Neural progenitor cell (in vitro differentiated cells): ENCODE measurements at regions not wholly inside any gene's neighbourhood (a gene's known extent, or its start where the extent isn't known, plus 50 kb on each side); places are given as distances from the start of the nearest gene placed in this dataset.

Experiments used
- EZH2phosphoT487 ChIP-seq: fragments of 200-600 bp; sonication (generic); IDR thresholded peaks from 2 replicates; pipeline ENCODE4 v1.6.1; 2017; ENCODE audit warnings: antibody characterized with exemption
- TF ChIP-seq, protein P1 (sequence below): fragments of 200-600 bp; sonication (generic); IDR thresholded peaks from 2 replicates; pipeline ENCODE4 v1.5.1; 2017; ENCODE audit warnings: antibody characterized with exemption, mild to moderate bottlenecking

- TF ChIP-seq, protein P1, sequence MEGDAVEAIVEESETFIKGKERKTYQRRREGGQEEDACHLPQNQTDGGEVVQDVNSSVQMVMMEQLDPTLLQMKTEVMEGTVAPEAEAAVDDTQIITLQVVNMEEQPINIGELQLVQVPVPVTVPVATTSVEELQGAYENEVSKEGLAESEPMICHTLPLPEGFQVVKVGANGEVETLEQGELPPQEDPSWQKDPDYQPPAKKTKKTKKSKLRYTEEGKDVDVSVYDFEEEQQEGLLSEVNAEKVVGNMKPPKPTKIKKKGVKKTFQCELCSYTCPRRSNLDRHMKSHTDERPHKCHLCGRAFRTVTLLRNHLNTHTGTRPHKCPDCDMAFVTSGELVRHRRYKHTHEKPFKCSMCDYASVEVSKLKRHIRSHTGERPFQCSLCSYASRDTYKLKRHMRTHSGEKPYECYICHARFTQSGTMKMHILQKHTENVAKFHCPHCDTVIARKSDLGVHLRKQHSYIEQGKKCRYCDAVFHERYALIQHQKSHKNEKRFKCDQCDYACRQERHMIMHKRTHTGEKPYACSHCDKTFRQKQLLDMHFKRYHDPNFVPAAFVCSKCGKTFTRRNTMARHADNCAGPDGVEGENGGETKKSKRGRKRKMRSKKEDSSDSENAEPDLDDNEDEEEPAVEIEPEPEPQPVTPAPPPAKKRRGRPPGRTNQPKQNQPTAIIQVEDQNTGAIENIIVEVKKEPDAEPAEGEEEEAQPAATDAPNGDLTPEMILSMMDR, result no peak
- no peak for TF ChIP-seq EZH2phosphoT487
Observed at GRCh38 chr22:48849219-48849912, 978.3 kb downstream of the BRD1 start.
